NCI-H146 treated with DMSO at 0.1 percent for 48 hours (cell line): ENCODE measurements at regions not wholly inside any gene's neighbourhood (a gene's known extent, or its start where the extent isn't known, plus 50 kb on each side); places are given as distances from the start of the nearest gene placed in this dataset.
A peak's percentile ranks its signal among the peaks of the same experiment; 100 is the strongest.
"Not testable (repeated sequence)": the region's sequence is repeated elsewhere in the genome, so short reads cannot be mapped to it uniquely, and the experiment has no call there.

Experiments used
- DNase-seq: peaks from one replicate; lab custom pipeline; 2025; ENCODE audit not compliant: unreplicated experiment; lab: John Stamatoyannopoulos, UW

- no peak for DNase-seq
Observed at GRCh38 chr14:71619472-71619871, 312.8 kb upstream of the RGS6 start.

GRCh38 chr14:71620401-71620800 lies 311.8 kb upstream of the RGS6 start:
- DNase-seq, result no peak

DNA sequence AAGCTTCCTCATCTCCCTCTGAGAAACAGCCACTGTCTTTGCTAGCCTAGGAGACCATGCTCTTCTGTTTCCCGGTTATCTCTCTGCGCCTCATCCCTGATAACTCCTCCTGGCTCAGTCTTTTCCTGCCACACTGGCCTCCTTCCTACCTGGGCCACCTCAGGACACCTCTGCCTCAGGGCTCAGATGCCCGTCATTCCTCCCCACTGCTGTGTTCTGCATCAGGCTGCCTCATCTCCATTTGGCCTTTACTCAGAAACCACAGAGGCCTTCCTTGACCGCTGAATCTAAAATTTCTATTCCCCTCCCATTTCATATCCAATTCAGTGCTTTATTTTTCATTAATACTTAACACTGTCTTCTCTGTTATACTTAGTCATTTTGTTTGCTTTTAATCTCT lies 311.0 kb upstream of the RGS6 start:
- DNase-seq, result no peak

- DNase-seq, result no peak
Observed at GRCh38 chr14:71621980-71622605, 310.1 kb upstream of the RGS6 start.

- no peak for DNase-seq
Observed at GRCh38 chr14:71623939-71624338, 308.3 kb upstream of the RGS6 start.

DNA sequence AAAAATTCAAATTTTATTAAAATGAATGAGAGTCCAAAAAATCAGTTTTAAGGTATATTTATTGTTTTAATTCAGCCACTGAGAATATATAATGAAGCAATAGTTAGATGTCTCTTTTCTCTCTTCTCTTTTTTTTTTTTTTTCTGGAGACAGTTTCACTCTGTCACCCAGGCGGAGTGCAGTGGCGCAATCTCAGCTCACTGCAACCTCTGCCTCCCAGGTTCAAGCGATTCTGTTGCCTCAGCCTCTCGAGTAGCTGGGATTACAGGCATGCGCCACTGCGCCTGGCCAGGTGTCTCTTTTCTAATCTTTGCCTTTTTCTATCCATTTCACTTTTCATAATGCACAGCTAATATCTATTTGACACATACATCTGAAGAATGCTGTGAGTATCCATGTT lies 307.1 kb upstream of the RGS6 start:
- no peak for DNase-seq

DNA sequence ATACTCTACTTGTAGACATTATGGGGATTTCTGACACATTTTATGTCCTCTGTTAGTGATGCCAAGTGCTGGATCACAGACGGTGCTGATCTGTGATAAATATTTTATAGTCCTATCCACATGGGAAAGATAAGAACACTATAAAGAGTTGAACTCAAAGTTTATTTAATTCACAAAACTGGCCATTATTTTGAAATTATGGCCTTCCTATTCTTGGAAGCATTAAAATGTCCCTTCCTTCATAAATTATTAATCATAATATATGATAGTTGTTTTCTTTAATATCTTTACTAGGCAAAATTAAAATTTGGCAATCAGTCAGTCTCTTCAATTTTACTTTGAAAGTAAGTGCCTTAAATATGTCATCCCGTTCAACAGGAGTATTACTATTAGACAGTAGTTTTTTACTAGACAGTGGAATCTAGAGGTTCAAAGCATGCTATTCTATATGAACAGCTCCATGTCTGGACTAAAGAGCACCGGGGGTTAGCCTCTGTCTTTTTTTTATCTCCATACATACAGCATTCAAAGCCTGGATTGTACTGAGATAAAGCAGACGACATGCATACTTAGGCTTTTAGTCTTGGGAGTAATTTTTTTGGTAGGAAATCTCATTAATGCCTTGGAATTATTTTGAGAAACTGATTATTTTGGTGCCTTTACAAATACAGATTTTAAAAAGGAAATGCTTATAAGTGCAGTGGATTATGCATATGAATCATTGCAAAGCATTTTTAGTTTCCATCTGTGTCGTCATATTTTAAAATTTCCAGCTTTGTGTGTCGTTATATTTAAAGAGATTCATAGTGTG lies 306.1 kb upstream of the RGS6 start:
- DNase-seq, result no peak

GRCh38 chr14:71628433-71628832 lies 303.8 kb upstream of the RGS6 start:
- DNase-seq, result no peak

DNA sequence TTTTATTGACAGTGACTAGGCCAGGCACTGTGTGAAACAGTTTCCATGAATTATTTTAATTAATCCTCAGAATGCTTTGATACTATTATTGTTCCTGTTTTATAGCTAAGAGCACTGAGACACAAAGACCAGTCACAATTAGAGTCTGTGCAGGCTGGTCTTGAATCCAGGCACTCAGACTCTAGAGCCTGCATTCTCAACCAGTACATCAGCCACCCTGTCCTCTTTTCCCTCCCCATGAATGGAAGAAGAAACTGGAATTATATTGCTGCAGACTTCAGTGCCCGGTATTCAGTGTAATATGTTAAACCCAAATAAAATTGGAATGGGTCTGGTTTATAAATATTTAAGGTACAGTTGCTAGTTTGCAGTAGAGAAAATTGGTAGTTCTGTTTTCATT lies 303.0 kb upstream of the RGS6 start:
- DNase-seq, result no peak

DNA sequence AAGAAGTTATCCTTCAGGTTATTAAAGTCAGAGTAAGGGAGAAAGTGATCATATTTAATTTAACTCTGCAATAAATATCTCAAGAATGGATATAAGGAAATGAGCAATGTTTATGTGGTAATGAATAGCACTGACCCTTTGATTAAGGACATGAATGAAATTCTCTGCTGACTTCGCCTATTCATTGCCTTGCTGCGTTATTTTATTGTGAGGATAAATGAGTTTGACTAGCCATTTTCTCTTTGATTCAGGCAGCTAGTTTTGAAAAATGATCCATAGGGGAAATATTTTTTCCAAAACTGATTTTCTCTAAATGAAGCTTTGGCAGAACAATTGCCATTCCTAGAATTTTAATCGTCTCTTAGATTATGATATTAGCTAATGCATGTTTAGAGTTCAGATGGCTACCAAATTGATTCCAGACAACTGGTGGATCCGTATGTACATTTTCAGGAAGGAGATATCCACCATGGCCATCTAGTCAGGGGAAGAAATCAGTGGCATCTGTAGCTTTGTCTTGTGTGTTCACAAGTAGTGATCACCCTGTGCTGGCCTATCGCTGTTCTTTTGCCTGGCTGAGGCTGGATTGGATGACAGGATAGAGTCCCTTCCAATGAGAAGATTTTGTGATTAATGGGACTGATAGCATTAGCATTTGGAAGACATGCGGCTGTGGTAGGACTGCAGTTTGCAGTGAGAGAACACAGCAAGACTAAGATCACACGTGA lies 302.3 kb upstream of the RGS6 start:
- DNase-seq, result no peak

- not testable (repeated sequence) for DNase-seq
Observed at GRCh38 chr14:71631030-71631429, 301.2 kb upstream of the RGS6 start.

DNA sequence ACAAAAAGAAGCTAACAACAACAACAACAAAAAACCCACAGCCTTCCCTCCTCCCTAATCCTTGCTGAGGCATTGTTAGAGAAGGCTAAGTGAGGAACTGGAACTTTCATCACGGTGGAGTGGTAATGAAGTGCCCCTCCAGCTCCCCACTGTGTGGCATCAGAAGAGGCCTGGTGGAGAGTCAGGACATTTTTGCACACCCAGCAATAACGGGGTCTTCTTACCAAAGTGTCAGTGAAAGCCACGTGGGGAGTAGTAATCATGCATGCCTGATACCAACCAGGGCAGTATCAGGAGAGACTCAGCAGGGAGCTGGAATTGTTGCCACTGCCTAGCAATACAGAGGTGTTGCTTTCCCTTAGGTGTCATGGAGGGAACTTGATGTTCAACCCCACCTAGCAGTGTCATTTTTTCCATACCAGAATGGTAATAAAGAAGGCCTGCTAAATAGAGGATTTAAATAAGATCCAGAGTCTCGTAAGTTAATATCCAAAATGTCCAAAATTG lies 299.7 kb upstream of the RGS6 start:
- no peak for DNase-seq

- no peak for DNase-seq
Observed at GRCh38 chr14:71636076-71636475, 296.2 kb upstream of the RGS6 start.

DNA sequence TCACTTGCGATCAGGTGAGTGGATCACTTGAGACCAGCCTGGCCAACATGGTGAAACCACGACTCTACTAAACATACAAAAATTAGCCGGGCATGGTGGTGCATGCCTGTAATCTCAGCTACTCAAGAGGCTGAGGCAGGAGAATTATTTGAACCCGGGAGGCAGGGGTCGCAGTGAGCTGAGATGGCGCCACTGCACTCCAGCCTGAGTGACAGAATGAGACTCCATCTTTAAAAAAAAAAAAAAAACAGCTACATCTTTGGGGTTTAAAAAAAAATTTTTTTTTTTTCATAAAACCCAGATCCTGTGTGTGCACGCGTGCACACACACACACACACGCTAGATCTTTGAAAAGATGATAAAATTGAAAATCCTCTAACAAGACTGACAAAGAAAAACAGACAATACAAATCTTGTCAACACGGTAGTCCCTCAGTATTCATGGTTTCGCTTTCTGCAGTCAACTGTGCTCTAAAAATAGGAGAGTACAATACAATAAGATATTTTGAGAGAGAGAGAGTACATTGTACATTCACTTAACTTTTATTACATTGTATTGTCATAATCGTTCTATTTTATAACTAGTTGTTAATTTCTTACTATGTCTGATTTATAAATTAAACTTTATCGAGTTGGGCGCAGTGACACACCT lies 295.3 kb upstream of the RGS6 start:
- DNase-seq, result no peak

DNA sequence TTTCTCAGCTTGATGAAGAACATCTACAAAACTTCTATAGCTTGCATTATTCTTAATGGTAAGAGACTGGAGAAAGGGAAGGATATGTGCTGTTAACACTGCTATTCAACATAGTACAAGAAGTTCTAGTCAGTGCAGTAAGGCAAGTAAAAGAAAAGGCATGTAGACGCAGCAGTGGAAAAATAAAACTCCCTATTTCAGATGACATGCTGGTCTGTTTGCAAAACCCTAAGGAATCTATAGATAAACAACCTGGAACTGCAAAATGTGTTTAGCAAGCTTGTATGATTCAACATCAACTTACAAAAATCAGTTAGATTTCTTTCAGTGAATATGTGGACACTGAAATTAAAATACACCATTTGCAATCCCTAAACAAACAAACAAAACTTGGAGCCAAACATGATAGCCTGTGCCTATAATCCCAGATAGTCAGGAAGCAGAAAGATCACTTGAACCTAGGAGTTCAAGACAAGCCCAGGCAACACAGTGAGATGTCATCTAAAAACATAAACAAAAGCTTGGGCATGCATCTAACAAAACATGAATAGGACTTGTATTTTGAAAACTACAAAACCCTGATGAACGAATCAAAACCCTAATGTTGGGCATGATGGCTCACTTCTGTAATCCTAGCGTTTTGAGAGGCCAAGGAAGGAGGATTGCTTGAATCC lies 293.6 kb upstream of the RGS6 start:
- DNase-seq, result no peak

DNA sequence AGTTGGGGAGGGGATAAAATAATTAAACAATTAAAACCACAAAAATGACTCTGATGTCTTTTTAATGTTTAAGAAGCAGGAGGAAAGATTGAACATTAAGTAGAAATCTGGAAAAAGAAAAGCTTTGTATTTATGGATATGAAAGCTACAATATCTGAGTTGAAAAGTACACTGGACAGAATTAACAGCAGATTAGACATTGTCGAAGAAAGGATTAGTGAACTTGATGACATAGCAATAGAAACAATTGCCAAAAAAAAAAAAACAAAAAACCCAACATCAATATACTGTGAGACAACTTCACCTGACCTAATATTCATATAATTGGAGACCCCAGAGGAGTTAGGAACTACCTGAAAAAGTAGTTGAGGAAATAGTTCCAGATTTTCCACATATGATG lies 289.5 kb upstream of the RGS6 start:
- no peak for DNase-seq

DNA sequence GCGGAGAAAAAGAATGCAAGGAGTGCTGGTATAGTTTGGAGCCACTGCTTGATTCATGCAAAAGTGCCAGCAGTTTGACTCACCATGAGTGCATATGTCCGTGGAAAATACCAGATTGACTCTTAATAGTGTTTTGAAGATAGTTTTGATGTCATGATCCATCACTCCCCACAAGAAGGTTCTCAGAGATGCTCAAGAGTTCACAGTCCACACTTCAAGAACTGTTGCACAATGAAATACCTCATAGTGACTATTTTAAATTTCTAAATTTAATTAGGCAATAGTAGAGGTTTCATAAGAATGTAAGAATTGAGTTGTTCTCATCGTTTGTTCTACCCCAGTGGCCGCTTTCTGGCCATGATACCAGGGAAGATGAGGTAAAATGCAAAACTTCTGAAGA lies 286.6 kb upstream of the RGS6 start:
- no peak for DNase-seq

GRCh38 chr14:71646518-71646917 lies 285.7 kb upstream of the RGS6 start:
- no peak for DNase-seq

- peak; percentile 18 for DNase-seq
Observed at GRCh38 chr14:71647086-71647784, 285.0 kb upstream of the RGS6 start.

- DNase-seq, result no peak
Observed at GRCh38 chr14:71648725-71649124, 283.5 kb upstream of the RGS6 start.
